H1 (cell line): ENCODE measurements at regions not wholly inside any gene's neighbourhood (a gene's known extent, or its start where the extent isn't known, plus 50 kb on each side); places are given as distances from the start of the nearest gene placed in this dataset.

Experiments used
- BACH1 ChIP-seq: IDR thresholded peaks from 2 replicates; pipeline ENCODE4 v1.6.1; 2012; ENCODE audit warnings: low read length, improper control_type of control experiment
- BCL11A ChIP-seq, 2 experiments: IDR thresholded peaks; one replicate each; pipeline ENCODE4 v1.6.1; 2011; ENCODE audit warnings: low read depth in 2 of 2, low read length in 2 of 2, mild to moderate bottlenecking in 2 of 2
- CBX5 ChIP-seq: fragments of 300-800, 300-1000 bp; sonication (generic); IDR thresholded peaks from 2 replicates; pipeline ENCODE4 v1.7.1; 2016; ENCODE audit warnings: antibody characterized with exemption, low read length, low read depth
- GTF2F1 ChIP-seq: IDR thresholded peaks from 2 replicates; pipeline ENCODE4 v1.6.1; 2012; ENCODE audit warnings: low read depth, low read length, improper control_type of control experiment, borderline replicate concordance
- NANOG ChIP-seq: IDR thresholded peaks from 2 replicates; pipeline ENCODE4 v1.6.1; 2011; ENCODE audit warnings: low read length, low read depth, mild to moderate bottlenecking, inconsistent platforms; ENCODE audit not compliant: insufficient read depth, poor library complexity, severe bottlenecking
- SP1 ChIP-seq: IDR thresholded peaks from 2 replicates; pipeline ENCODE4 v1.6.1; 2011; ENCODE audit warnings: low read depth, low read length
- SP4 ChIP-seq: IDR thresholded peaks from 2 replicates; pipeline ENCODE4 v1.6.1; 2012; ENCODE audit warnings: low read length, inconsistent platforms
- TF ChIP-seq, protein P1 (sequence below): IDR thresholded peaks from 2 replicates; pipeline ENCODE4 v1.6.1; 2011; ENCODE audit warnings: low read length, improper control_type of control experiment
- TF ChIP-seq, protein P2 (sequence below): fragments of 300-600 bp; sonication (generic); IDR thresholded peaks from 2 replicates; pipeline ENCODE4 v1.7.1; 2012; ENCODE audit warnings: low read length, moderate library complexity, mild to moderate bottlenecking, inconsistent platforms; ENCODE audit not compliant: insufficient replicate concordance

DNA sequence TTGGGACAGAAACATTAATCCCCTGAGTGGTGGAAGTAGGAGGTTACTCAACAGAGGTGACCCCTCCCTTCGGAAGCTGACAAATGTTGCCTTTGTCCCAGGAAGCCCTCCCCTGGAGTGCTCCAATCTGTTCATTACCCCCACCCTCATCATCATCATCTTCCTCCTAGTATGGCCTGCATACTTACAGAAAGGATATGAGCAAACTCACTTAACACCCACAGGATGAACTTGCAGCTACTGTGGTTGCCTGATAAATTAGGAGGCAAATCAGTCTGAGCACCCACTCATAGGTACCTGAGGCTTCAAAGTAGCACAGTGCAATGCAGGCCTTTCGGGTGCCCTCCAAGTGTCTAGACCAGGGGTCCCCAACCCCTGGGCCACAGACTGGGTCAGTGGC is 236.7 kb upstream of the GATB start (continued):
- TF ChIP-seq, protein P1, sequence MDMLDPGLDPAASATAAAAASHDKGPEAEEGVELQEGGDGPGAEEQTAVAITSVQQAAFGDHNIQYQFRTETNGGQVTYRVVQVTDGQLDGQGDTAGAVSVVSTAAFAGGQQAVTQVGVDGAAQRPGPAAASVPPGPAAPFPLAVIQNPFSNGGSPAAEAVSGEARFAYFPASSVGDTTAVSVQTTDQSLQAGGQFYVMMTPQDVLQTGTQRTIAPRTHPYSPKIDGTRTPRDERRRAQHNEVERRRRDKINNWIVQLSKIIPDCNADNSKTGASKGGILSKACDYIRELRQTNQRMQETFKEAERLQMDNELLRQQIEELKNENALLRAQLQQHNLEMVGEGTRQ, result no peak
- no peak for TF ChIP-seq NANOG
- TF ChIP-seq SP1, result no peak
- no peak for TF ChIP-seq CBX5
- TF ChIP-seq, protein P2, sequence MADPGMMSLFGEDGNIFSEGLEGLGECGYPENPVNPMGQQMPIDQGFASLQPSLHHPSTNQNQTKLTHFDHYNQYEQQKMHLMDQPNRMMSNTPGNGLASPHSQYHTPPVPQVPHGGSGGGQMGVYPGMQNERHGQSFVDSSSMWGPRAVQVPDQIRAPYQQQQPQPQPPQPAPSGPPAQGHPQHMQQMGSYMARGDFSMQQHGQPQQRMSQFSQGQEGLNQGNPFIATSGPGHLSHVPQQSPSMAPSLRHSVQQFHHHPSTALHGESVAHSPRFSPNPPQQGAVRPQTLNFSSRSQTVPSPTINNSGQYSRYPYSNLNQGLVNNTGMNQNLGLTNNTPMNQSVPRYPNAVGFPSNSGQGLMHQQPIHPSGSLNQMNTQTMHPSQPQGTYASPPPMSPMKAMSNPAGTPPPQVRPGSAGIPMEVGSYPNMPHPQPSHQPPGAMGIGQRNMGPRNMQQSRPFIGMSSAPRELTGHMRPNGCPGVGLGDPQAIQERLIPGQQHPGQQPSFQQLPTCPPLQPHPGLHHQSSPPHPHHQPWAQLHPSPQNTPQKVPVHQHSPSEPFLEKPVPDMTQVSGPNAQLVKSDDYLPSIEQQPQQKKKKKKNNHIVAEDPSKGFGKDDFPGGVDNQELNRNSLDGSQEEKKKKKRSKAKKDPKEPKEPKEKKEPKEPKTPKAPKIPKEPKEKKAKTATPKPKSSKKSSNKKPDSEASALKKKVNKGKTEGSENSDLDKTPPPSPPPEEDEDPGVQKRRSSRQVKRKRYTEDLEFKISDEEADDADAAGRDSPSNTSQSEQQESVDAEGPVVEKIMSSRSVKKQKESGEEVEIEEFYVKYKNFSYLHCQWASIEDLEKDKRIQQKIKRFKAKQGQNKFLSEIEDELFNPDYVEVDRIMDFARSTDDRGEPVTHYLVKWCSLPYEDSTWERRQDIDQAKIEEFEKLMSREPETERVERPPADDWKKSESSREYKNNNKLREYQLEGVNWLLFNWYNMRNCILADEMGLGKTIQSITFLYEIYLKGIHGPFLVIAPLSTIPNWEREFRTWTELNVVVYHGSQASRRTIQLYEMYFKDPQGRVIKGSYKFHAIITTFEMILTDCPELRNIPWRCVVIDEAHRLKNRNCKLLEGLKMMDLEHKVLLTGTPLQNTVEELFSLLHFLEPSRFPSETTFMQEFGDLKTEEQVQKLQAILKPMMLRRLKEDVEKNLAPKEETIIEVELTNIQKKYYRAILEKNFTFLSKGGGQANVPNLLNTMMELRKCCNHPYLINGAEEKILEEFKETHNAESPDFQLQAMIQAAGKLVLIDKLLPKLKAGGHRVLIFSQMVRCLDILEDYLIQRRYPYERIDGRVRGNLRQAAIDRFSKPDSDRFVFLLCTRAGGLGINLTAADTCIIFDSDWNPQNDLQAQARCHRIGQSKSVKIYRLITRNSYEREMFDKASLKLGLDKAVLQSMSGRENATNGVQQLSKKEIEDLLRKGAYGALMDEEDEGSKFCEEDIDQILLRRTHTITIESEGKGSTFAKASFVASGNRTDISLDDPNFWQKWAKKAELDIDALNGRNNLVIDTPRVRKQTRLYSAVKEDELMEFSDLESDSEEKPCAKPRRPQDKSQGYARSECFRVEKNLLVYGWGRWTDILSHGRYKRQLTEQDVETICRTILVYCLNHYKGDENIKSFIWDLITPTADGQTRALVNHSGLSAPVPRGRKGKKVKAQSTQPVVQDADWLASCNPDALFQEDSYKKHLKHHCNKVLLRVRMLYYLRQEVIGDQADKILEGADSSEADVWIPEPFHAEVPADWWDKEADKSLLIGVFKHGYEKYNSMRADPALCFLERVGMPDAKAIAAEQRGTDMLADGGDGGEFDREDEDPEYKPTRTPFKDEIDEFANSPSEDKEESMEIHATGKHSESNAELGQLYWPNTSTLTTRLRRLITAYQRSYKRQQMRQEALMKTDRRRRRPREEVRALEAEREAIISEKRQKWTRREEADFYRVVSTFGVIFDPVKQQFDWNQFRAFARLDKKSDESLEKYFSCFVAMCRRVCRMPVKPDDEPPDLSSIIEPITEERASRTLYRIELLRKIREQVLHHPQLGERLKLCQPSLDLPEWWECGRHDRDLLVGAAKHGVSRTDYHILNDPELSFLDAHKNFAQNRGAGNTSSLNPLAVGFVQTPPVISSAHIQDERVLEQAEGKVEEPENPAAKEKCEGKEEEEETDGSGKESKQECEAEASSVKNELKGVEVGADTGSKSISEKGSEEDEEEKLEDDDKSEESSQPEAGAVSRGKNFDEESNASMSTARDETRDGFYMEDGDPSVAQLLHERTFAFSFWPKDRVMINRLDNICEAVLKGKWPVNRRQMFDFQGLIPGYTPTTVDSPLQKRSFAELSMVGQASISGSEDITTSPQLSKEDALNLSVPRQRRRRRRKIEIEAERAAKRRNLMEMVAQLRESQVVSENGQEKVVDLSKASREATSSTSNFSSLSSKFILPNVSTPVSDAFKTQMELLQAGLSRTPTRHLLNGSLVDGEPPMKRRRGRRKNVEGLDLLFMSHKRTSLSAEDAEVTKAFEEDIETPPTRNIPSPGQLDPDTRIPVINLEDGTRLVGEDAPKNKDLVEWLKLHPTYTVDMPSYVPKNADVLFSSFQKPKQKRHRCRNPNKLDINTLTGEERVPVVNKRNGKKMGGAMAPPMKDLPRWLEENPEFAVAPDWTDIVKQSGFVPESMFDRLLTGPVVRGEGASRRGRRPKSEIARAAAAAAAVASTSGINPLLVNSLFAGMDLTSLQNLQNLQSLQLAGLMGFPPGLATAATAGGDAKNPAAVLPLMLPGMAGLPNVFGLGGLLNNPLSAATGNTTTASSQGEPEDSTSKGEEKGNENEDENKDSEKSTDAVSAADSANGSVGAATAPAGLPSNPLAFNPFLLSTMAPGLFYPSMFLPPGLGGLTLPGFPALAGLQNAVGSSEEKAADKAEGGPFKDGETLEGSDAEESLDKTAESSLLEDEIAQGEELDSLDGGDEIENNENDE, result no peak
- TF ChIP-seq BACH1, result no peak
- no peak for TF ChIP-seq GTF2F1
- no peak for TF ChIP-seq BCL11A (IDR thresholded peaks at IDR 0.05; ENCODE audit: low read depth in 2 of 2, low read length in 2 of 2)
- TF ChIP-seq SP4, result no peak
